GM20431 (cell line): ENCODE measurements at regions not wholly inside any gene's neighbourhood (a gene's known extent, or its start where the extent isn't known, plus 50 kb on each side); places are given as distances from the start of the nearest gene placed in this dataset.

ENCODE experiments used
- in situ Hi-C: fragments of 300-500 bp; cut with MseI, MboI; formaldehyde crosslinking; loops from one replicate; pipeline ENCODE4 v1.15.0; 2020; ENCODE audit warnings: low sequenced_read_pairs; ENCODE audit not compliant: unreplicated experiment

GRCh38 chr18:26655525-26656430 lies 107.4 kb upstream of the KCTD1 start:
- in situ Hi-C loops = loop anchor here (25.0 kb wide), 1 partner anchor 243 kb away; no protein-coding TSS in a partner anchor

- in situ Hi-C loops = loop anchor here (25.0 kb wide), 1 partner anchor 243 kb away; no protein-coding TSS in a partner anchor
These were observed 106.5 kb upstream of the KCTD1 start for GRCh38 chr18:26654616-26655524.

- in situ Hi-C loops = loop anchor here (25.0 kb wide), 1 partner anchor 242 kb away; no protein-coding TSS in a partner anchor
These were observed 105.7 kb upstream of the KCTD1 start for GRCh38 chr18:26653943-26654615.

- in situ Hi-C loops = loop anchor here (25.0 kb wide), 1 partner anchor 240 kb away; no protein-coding TSS in a partner anchor
These were observed 104.1 kb upstream of the KCTD1 start for GRCh38 chr18:26652501-26652900.

- in situ Hi-C loops = loop anchor here (25.0 kb wide), 1 partner anchor 238 kb away; no protein-coding TSS in a partner anchor
These were observed 102.2 kb upstream of the KCTD1 start for GRCh38 chr18:26650310-26651268.

- in situ Hi-C loops = no loop called here
These were observed 100.8 kb upstream of the KCTD1 start for GRCh38 chr18:26649193-26649543.

- in situ Hi-C loops = no loop called here
These were observed 100.3 kb upstream of the KCTD1 start for GRCh38 chr18:26648509-26649192.

- in situ Hi-C loops = no loop called here
These were observed 98.5 kb upstream of the KCTD1 start for GRCh38 chr18:26646901-26647300.

- in situ Hi-C loops = no loop called here
These were observed 94.3 kb upstream of the KCTD1 start for GRCh38 chr18:26642440-26643348.

GRCh38 chr18:26640541-26640940 lies 92.2 kb upstream of the KCTD1 start:
- in situ Hi-C loops = no loop called here

- in situ Hi-C loops = no loop called here
These were observed 90.8 kb upstream of the KCTD1 start for GRCh38 chr18:26639149-26639548.

GRCh38 chr18:26637983-26638382 lies 89.6 kb upstream of the KCTD1 start:
- in situ Hi-C loops = no loop called here

GRCh38 chr18:26637324-26637723 lies 89.0 kb upstream of the KCTD1 start:
- in situ Hi-C loops = no loop called here

GRCh38 chr18:26635466-26635865 lies 87.1 kb upstream of the KCTD1 start:
- in situ Hi-C loops = no loop called here

- in situ Hi-C loops = no loop called here
These were observed 86.3 kb upstream of the KCTD1 start for GRCh38 chr18:26634631-26635030.

- in situ Hi-C loops = no loop called here
These were observed 82.8 kb upstream of the KCTD1 start for GRCh38 chr18:26631135-26631534.

- in situ Hi-C loops = no loop called here
These were observed 82.2 kb upstream of the KCTD1 start for GRCh38 chr18:26630596-26630995.
